ENCODE measurements at regions not wholly inside any gene's neighbourhood (a gene's known extent, or its start where the extent isn't known, plus 50 kb on each side); places are given as distances from the start of the nearest gene placed in this dataset.

DNA sequence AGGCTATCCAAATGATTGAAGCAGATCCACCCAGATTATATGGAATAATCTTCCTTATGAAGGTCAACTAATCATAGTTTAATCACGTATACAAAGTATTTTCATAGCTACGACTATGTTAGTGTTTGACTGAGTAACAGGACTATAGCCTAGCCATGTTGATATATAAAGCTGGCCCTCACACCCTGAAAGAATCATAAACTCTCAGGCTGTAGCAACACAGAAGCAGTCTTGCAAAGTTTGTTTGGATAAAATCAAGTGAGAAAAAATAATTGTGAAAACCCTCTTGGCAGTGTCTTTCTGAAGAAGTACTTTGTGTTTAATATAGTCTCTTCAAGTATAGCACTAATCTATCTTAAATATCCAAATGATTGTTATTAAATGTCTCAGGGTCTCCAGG lies 374.5 kb upstream of the DAB2 start:
- H2AFZ ChIP-seq (ENCODE audit: low read length): no peak overlapping the region
- no peaks in the 10 kb centered on the region for H3K4me1 ChIP-seq (ENCODE audit: low read length)
- TF ChIP-seq, protein P1, sequence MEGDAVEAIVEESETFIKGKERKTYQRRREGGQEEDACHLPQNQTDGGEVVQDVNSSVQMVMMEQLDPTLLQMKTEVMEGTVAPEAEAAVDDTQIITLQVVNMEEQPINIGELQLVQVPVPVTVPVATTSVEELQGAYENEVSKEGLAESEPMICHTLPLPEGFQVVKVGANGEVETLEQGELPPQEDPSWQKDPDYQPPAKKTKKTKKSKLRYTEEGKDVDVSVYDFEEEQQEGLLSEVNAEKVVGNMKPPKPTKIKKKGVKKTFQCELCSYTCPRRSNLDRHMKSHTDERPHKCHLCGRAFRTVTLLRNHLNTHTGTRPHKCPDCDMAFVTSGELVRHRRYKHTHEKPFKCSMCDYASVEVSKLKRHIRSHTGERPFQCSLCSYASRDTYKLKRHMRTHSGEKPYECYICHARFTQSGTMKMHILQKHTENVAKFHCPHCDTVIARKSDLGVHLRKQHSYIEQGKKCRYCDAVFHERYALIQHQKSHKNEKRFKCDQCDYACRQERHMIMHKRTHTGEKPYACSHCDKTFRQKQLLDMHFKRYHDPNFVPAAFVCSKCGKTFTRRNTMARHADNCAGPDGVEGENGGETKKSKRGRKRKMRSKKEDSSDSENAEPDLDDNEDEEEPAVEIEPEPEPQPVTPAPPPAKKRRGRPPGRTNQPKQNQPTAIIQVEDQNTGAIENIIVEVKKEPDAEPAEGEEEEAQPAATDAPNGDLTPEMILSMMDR (IDR thresholded peaks at IDR 0.05; ENCODE audit: low read length): no peak
- TF ChIP-seq EZH2 (optimal IDR thresholded peaks at IDR 0.05; ENCODE audit: low read depth, low read length) (no peak), EZH2phosphoT487 (IDR thresholded peaks at IDR 0.05; ENCODE audit: low read length) (no peak)
- H3K79me2 ChIP-seq (ENCODE audit: low read length): no peaks in the 10 kb centered on the region
- no peaks in the 10 kb centered on the region for H3K9me2 ChIP-seq (replicated peaks; ENCODE audit: insufficient read depth, low read length)
- no peaks in the 10 kb centered on the region for H3K27me3 ChIP-seq (replicated peaks; ENCODE audit: insufficient read depth, low read length)
- no peak overlapping the region for H3K4me2 ChIP-seq (ENCODE audit: low read depth, low read length)
- H3K9ac ChIP-seq (ENCODE audit: low read length): no peak overlapping the region
- no peak for DNase-seq
- H3K9me3 ChIP-seq (replicated peaks; ENCODE audit: insufficient read depth, low read length): no peaks in the 10 kb centered on the region
- no peaks in the 10 kb centered on the region for H4K20me1 ChIP-seq (ENCODE audit: insufficient read depth, low read length)
- H3F3A ChIP-seq (ENCODE audit: insufficient read depth, low read length): no peaks in the 10 kb centered on the region
- H3K4me3 ChIP-seq (ENCODE audit: low read length): no peak overlapping the region
- no peak overlapping the region for H3K27ac ChIP-seq (ENCODE audit: low read length)
- no peaks in the 10 kb centered on the region for H3K36me3 ChIP-seq (replicated peaks; ENCODE audit: insufficient read depth, low read length)

GRCh38 chr5:39794513-39795210 lies 369.9 kb upstream of the DAB2 start:
- H4K20me1 ChIP-seq (ENCODE audit: insufficient read depth, low read length): no peaks in the 10 kb centered on the region
- no peaks in the 10 kb centered on the region for H3K4me1 ChIP-seq (ENCODE audit: low read length)
- no peaks in the 10 kb centered on the region for H3K79me2 ChIP-seq (ENCODE audit: low read length)
- no peaks in the 10 kb centered on the region for H3K27me3 ChIP-seq (replicated peaks; ENCODE audit: insufficient read depth, low read length)
- H3K4me2 ChIP-seq (ENCODE audit: low read depth, low read length): no peak overlapping the region
- no peak overlapping the region for H2AFZ ChIP-seq (ENCODE audit: low read length)
- TF ChIP-seq EZH2 (optimal IDR thresholded peaks at IDR 0.05; ENCODE audit: low read depth, low read length) (no peak), EZH2phosphoT487 (IDR thresholded peaks at IDR 0.05; ENCODE audit: low read length) (no peak)
- TF ChIP-seq, protein P1 (IDR thresholded peaks at IDR 0.05; ENCODE audit: low read length): no peak
- H3K9ac ChIP-seq (ENCODE audit: low read length): no peak overlapping the region
- H3K9me3 ChIP-seq (replicated peaks; ENCODE audit: insufficient read depth, low read length): no peaks in the 10 kb centered on the region
- H3K27ac ChIP-seq (ENCODE audit: low read length): no peak overlapping the region
- no peaks in the 10 kb centered on the region for H3K9me2 ChIP-seq (replicated peaks; ENCODE audit: insufficient read depth, low read length)
- DNase-seq: no peak
- no peaks in the 10 kb centered on the region for H3F3A ChIP-seq (ENCODE audit: insufficient read depth, low read length)
- H3K4me3 ChIP-seq (ENCODE audit: low read length): no peak overlapping the region
- no peaks in the 10 kb centered on the region for H3K36me3 ChIP-seq (replicated peaks; ENCODE audit: insufficient read depth, low read length)

- H3F3A ChIP-seq (ENCODE audit: insufficient read depth, low read length): no peaks in the 10 kb centered on the region
- no peaks in the 10 kb centered on the region for H3K36me3 ChIP-seq (replicated peaks; ENCODE audit: insufficient read depth, low read length)
- TF ChIP-seq EZH2 (optimal IDR thresholded peaks at IDR 0.05; ENCODE audit: low read depth, low read length): no peak
- TF ChIP-seq, protein P1 (IDR thresholded peaks at IDR 0.05; ENCODE audit: low read length): no peak
- TF ChIP-seq EZH2phosphoT487 (IDR thresholded peaks at IDR 0.05; ENCODE audit: low read length): no peak
- no peaks in the 10 kb centered on the region for H4K20me1 ChIP-seq (ENCODE audit: insufficient read depth, low read length)
- no peak overlapping the region for H3K4me2 ChIP-seq (ENCODE audit: low read depth, low read length)
- no peaks in the 10 kb centered on the region for H3K9me2 ChIP-seq (replicated peaks; ENCODE audit: insufficient read depth, low read length)
- H2AFZ ChIP-seq (ENCODE audit: low read length): no peak overlapping the region
- H3K9ac ChIP-seq (ENCODE audit: low read length): no peak overlapping the region
- no peaks in the 10 kb centered on the region for H3K9me3 ChIP-seq (replicated peaks; ENCODE audit: insufficient read depth, low read length)
- no peak overlapping the region for H3K27ac ChIP-seq (ENCODE audit: low read length)
- no peaks in the 10 kb centered on the region for H3K79me2 ChIP-seq (ENCODE audit: low read length)
- H3K27me3 ChIP-seq (replicated peaks; ENCODE audit: insufficient read depth, low read length): no peaks in the 10 kb centered on the region
- no peak overlapping the region for H3K4me3 ChIP-seq (ENCODE audit: low read length)
- peaks cover 13% of the 10 kb centered on the region; the same call in 1 of the 2 replicates for H3K4me1 ChIP-seq (ENCODE audit: low read length)
- no peak for DNase-seq
These were observed 360.6 kb upstream of the DAB2 start for GRCh38 chr5:39785410-39785809.

Data from MM.1S (cell line).